UCSD-AML1 (cell line): ENCODE measurements at regions not wholly inside any gene's neighbourhood (a gene's known extent, or its start where the extent isn't known, plus 50 kb on each side); places are given as distances from the start of the nearest gene placed in this dataset.
"Not testable (repeated sequence)": the region's sequence is repeated elsewhere in the genome, so short reads cannot be mapped to it uniquely, and the experiment has no call there.

Experiments
- DNase-seq: peaks from one replicate; lab custom pipeline; 2025; ENCODE audit not compliant: unreplicated experiment; lab: John Stamatoyannopoulos, UW

DNA sequence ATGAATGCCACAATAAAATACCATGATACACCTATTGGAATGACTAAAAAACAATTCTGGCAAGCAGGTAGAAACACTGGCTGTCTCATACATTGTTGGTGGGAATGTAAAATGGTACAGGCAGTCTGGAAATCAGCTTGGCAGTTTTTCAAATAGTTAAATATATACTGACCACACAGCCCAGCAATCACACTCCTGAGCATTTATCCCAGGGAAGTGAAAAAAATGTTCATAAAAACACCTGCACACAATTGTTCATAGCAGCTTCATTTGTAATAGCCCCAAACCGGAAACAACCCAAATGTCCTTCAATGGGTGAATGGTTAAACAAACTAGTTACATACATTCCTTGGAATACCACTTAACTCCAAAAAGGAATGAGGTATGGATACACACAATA, 137.2 kb downstream of the TFCP2L1 start:
- no peak for DNase-seq

DNA sequence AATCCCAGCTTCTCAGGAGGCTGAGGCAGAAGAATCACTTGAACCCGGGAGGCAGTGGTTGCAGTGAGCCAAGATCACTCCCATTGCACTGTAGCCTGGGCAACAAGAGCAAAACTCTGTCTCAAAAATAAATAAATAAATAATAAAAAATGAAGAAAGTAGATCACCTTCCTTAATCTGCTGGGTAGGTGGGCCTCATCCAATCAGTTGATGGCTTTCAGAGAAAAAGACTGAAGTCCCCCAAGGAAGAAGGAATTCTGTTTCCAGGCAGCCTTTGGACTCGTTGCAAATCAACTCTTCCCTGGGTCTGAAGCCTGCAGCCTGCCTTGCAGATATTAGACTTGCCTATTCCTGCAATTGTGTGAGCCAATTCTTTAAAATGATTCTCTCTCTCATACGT, 136.5 kb downstream of the TFCP2L1 start:
- DNase-seq = no peak

DNA sequence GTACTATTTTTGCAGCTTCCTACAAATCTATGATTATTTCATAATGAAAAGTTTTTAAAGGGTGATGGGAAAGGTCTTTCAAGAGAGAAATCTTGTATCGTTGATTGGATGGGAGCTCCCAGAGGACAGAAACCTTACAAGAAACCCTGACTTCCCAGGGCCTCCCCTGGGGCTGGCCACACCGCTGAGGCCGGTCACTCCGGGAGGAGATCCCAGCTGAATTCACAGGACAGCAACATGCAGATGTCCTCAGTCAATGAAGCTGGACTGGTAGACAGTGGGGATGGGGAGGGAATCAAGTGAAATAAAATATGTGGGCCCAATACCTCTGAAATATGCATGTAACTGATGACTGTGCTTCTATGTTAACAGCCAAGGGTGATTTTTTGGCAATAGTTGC, 135.6 kb downstream of the TFCP2L1 start:
- no peak for DNase-seq

DNA sequence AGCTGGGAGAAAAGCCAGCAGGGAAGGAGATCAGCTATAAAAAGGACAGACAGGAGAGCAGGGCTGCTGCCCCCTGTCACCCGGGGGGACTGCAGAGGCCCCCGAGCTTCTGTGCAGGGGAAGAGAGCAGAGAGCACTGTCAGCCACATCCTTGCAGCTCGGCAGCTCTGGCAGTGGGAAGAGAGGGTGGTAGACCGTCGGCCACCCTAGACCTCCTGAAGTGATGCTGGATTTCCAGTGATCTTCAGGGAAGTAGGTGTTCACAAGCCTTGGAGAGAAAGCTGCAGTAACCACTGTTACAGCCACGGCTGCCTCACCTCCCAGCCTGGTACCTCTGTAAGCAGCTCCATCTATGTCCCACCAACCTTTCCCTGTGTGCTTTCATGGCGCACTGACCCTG, 134.9 kb downstream of the TFCP2L1 start:
- DNase-seq = no peak

DNA sequence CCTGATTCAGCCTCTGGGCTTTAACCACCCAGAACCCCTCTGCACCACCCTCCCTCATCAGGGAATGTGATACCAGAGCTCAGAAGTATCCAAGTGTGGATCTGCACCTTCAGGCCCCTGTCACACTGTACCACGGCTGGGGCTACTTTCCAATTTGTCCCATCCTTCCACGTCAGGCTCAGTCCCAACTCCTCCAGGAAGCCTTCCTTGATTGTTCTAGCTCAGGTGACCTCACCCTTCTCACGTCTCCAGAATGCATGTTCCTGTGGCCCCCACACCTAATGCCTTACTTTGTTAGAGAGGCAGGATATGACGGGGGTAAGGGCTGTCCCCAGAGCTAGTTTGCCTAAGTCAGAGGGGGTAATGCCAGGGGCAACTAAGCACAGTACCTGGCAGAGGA, 134.3 kb downstream of the TFCP2L1 start:
- no peak for DNase-seq

DNA sequence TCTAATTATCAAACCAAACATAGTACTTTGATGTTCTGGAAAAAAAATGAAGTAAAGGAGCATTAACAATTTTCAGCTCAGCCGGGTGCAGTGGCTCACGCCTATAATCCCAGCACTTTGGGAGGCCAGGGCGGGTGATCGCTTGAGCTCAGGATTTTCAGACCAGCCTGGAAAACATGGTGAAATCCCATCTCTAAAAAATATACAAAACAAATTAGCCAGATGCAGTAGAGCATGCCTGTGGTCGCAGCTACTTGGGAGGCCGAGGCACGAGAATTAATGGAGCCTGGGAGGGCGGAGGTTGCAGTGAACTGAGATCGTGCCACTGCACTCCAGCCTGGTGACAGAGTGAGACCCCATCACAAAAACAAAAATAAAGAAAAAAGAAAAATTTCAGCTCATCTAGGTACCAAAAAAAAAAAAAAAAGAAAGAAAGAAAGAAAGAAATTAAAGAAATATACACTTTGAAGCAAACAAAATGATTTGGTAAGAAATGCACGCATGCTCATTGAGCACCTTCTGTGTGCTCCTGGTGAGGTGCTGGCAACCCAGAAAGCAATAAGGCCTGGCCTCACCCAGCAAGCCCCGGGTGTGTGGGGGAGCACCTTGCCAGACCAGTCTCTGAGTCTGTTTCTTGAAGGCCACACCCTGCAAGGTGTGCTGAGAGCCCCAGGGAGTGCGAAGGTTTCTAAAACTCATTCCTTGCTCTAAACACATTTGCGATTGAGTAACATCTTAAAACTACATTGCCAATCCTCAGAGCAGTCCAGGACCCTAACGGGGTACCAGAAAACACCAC, 133.5 kb downstream of the TFCP2L1 start:
- DNase-seq = no peak

DNA sequence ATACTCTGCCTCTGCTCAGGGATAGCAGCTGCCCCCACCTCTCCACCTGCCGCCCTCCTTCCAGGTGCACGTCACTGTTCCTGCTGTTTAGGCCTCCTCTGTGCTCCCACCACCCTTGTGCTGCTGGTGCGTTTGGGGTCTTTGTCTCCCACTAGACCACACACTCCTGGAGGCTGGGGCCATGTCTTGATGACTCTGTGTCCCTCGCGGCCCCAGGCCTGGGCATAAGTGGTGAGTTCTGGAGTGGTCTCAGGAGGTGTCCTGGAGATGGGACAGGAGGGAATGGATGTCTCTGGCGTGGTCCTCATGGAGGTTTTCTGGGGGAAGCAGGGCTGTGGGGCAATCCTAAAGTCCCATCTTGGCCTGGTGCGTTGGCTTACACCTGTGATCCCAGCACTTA, 132.1 kb downstream of the TFCP2L1 start:
- DNase-seq = no peak

DNA sequence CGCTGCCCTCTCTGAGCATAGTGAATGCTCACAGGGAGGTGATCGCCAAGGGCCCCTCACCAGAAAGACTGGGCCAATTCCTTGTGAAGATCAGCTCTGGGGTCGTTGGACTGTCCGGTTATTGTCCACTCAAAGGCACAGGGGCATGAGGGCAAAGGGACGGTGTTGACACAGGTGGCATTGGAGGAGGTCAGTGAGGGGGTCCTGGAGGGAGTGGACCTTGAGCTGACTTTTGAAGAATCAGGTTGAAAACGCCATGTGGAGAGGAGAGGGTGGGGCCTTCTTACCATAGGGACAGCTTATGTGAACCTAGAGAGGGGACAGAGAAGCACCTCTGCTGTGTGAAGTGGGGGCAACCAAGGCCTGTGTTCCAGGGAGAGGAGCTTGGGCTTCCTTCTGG, 131.5 kb downstream of the TFCP2L1 start:
- no peak for DNase-seq

DNA sequence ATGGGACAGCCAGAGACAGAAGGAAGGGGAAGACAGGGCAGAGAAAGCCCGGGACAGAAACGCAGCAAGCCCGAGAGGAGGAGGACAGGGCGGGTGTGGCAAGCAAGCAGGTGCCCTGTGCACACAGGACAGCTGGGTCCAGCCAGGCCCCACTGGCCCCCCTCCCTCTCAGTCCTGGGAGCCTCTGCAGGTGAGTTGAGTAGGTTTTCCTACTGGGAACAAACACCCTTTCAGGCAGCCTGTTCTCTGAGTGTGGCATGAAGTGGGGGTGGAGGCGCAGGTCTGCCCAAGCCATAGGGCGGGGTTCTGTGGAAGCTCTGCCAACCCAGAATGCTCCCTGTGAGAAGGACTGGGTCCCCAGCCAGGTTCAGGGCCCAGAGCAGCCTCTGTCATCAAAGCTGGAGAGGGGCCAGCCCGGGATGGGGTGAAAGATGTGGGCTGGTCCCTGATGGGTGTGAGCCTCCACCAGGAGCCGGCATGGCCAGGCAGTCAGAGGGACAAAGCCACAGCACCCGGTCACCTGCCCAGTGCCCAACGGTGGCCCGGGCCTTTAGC, 129.4 kb downstream of the TFCP2L1 start:
- no peak for DNase-seq

DNA sequence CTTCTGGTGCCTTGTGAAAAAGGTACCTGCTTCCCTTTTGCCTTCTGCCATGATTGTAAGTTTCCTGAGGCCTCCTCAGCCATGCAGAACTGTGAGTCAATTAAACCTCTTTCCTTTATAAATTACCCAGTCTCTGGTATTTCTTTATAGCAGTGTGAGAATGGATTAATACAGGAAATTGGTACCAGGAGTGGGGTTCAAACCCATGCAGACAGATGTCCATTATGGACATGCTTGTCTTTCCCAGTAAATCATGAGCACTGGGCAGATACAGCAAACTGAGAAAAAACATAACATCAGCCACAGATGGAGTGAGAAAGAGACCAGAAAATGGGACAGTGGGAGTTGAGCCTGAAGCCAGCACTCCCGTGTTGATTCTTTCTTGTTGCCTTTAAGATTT, 127.5 kb downstream of the TFCP2L1 start:
- not testable (repeated sequence) for DNase-seq

DNA sequence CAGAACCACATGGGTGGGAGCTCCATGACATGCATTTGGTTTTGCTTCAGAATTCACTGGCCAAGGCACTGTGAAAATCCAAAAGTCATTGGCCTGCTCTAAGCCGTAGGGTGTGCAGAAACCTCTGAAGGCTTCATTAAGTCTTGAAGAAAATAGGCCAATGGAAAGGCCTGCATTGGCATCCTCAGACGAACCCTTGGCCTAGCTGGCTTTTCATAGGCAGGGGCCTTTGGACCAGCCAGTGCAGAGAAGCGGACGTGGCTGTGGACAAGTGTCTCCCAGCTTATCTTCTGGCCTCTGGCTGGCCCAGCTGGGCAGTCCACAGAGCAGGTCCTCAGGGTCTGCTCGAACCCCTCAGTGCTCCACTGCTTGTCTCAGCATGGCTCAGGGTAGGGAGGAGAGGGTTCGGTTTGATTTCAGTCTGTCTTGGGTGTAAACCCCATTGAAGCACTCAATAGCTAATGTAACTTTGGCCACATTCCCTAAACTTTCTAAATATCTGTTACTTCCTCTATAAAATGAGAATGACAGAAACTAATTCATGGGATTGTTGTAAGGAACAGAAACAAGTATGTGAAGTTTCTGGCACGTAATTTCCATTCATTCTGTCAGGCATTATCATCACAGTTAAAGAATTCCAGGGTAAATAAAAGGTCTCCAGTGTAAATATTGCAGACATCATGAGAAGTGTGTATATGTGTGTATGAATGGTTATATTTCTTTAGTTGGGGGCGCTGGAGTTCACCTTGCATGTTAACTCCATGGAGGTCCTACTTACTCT, 125.5 kb downstream of the TFCP2L1 start:
- DNase-seq = no peak

DNA sequence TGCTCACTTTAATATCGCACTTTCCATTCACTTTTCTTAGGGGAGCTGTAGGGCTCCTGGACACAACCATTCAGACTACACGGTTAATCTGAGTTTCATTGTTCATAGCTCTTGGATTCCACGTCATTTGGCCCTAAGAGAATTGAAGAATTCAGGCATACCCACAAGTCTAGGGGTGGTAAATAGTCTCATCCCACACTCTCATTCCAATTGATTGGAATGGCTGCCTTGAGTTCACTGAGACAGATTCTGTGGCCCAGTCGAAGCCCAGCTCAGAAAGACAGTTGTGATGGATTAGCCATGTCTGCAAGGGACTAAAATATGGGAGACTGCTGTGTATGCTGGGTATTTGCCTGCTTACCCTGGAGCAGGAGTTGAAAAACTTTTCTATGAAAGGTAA, 124.6 kb downstream of the TFCP2L1 start:
- no peak for DNase-seq

DNA sequence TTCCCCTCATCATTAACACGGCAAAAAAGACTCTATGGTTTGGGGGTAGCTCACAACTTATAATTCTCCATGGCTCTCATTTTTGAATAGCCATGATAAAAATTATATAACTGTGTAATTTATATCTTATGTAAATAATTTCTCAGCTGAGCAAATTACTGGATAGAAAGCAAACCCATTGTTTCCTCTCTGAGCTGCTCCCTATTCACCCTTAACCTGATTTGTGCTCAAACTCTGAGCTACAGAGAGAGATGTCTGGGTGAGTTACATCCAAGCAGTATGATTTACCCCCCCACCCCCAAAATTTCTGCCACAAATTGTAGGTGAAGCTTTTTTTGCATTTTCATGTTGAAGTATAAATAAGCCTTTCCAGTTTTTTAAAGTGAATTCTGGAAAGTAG, 123.7 kb downstream of the TFCP2L1 start:
- no peak for DNase-seq

DNA sequence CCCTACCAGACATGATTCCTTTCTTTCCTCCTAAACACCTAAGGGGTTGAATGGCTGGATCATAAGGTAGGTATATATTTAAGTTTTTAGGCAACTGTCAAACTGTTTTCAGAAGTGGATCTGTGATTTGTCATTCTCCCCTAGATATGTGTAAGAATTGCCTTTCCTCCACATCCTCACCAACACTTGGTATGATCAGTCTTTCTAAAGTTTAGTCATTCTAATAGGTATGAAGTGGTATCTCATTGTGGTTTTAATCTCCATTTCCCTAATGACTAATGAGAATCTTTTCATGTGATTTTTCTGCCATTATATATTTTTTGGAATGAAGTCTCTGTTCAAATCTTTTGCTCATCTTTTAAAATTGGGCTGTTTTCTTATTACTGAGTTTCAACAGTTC, 122.1 kb downstream of the TFCP2L1 start:
- no peak for DNase-seq

DNA sequence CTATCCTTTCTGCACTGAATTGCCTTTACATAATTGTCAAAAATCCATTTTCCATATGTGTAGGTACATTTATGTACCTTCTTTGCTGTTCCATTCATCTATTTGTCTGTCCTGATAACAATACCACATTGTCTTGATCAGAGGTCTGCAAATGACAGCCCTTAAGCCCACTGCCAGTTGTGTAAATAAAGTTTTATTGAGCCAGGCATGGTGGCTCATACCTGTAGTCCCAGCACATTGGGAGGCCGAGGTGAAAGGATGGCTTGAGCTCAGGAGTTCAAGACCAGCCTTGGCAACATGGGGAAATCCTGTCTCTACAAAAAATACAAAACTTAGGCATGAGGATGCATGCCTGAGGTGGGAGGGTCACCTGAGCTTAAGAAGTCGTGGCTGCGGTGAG, 121.0 kb downstream of the TFCP2L1 start:
- DNase-seq = no peak

DNA sequence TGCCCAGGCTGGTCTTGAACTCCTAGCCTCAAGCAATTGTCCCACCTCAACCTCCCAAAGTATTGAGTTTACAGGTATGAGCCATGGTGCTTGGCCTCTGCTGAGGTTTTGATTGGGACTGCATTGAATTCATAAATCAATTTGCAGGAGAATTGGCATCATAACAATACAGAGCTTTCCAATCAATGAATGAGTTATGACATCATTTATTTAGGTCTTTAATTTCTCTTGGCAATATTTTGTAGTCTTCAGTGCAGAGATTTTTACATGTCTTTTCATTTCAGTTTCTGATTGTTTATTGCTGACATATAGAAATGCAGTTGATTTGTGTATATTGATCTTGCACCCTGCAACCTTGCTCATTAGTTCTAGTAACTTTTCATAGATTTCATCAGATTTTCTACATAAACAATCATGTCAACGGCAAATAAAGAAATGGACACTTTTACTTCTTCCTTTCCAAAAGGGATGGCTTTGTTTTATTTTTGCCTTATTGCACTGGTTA, 119.9 kb downstream of the TFCP2L1 start:
- no peak for DNase-seq
